22Rv1 (cell line): ENCODE measurements at regions not wholly inside any gene's neighbourhood (a gene's known extent, or its start where the extent isn't known, plus 50 kb on each side); places are given as distances from the start of the nearest gene placed in this dataset.

Experiments
- ZFX ChIP-seq: fragments of 450-650 bp; IDR thresholded peaks from 2 replicates; pipeline ENCODE4 v1.6.1; 2017; ENCODE audit warnings: antibody characterized with exemption, borderline replicate concordance
- TF ChIP-seq, protein P1 (sequence below): fragments of 450-650 bp; IDR thresholded peaks from 2 replicates; pipeline ENCODE4 v1.5.1; 2017; ENCODE audit warnings: mild to moderate bottlenecking

DNA sequence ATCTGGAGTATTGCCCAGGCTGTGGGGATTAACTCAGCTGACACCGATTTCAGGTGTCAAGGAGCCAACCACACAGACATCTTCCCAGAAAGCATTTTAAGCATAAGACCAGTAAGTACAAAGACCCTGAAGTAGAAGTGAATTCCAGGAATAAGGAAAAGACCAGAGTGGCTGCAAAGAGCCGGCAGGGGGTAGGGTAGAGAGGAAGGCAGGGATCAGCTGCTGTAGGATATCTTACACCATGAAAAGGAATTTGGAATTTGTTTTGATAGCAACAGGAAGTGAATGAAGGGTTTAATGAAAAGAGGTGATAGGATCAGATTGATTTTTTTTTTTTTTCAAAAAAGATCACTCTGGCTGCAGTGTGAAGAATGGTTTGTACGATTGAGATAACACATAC, 113.6 kb upstream of the PPARGC1A start:
- TF ChIP-seq, protein P1, sequence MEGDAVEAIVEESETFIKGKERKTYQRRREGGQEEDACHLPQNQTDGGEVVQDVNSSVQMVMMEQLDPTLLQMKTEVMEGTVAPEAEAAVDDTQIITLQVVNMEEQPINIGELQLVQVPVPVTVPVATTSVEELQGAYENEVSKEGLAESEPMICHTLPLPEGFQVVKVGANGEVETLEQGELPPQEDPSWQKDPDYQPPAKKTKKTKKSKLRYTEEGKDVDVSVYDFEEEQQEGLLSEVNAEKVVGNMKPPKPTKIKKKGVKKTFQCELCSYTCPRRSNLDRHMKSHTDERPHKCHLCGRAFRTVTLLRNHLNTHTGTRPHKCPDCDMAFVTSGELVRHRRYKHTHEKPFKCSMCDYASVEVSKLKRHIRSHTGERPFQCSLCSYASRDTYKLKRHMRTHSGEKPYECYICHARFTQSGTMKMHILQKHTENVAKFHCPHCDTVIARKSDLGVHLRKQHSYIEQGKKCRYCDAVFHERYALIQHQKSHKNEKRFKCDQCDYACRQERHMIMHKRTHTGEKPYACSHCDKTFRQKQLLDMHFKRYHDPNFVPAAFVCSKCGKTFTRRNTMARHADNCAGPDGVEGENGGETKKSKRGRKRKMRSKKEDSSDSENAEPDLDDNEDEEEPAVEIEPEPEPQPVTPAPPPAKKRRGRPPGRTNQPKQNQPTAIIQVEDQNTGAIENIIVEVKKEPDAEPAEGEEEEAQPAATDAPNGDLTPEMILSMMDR: no peak
- TF ChIP-seq ZFX: no peak
